Activated T-helper 1 cell treated with anti-CD3 and anti-CD28 coated beads, Interleukin-2, amount 50 U/mL, for 16 hours (primary cell): ENCODE measurements at regions not wholly inside any gene's neighbourhood (a gene's known extent, or its start where the extent isn't known, plus 50 kb on each side); places are given as distances from the start of the nearest gene placed in this dataset.

Experiments used
- DNase-seq, 2 donors: peaks; one replicate each; pipeline ENCODE4 v3.0.0-alpha.2; 2020; ENCODE audit warnings: low read depth in 1 of 2, low spot score in 1 of 2

DNA sequence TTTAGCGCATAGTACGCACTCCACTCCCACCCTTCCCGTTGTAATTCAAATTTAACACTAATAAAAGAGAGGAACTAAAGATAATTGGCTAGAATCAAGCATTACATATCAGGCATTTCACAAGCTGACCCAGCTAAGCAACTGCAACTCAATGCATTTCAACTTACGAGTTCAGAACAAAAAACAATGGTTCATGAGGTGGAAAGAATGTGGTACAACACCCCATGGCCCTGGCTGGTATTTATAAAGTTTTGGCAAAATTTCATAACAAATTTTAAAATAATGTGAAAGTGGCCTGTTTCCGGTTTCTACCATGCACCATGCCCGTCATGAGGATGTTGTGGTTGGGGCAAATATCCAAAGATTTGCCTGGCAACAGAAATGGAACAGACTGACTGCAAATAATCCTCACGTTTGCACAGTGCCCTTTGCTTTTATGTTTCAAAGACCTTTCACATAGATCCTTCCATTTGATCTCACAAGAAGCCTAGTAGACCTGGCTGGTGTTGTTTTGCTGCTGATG, 455.3 kb upstream of the NR2F2 start:
- DNase-seq = no peak

DNA sequence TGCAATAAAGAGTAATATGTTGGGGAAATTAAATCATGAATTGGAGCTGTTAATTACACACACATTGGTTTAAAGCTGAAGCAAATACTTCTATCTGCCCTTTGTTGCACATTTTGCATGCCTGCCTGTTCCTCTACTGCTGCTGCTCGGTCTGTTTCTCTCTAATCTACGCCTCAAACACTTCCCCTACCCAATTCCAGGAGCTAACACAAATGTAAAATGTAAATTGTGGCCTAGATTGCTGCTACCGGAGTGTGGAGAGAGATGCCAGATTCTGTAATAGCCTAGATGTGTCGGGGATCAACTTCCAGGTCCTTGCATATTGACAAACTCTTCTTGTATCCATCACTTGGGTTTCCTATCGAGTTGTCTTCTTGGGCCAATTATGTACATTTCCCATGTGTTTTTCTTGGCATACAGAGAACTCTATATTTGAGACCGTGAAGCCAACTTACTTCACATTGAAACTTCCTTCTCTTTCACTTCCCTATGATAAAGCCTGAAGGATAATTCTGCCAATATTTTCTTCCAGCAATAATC, 450.4 kb upstream of the NR2F2 start:
- DNase-seq = no peak

DNA sequence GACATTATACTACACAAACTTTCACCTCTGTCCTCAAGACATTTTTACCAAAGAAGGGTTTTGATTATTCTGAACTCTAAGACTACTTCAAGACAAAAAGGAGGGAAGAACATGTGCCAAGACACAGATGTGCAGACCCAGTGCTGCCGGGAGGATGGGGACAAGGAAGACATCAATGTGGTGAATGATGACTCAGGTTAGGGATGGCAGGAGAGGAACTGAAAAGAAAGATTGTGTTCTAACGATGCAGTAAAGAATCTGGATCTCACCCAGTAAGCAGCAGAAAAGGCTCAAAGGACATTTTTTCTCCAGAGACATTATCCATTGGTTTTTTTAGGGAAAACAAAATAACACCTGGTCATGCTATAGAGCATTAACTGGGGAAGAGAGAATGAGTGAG, 449.9 kb upstream of the NR2F2 start:
- no peak for DNase-seq

DNA sequence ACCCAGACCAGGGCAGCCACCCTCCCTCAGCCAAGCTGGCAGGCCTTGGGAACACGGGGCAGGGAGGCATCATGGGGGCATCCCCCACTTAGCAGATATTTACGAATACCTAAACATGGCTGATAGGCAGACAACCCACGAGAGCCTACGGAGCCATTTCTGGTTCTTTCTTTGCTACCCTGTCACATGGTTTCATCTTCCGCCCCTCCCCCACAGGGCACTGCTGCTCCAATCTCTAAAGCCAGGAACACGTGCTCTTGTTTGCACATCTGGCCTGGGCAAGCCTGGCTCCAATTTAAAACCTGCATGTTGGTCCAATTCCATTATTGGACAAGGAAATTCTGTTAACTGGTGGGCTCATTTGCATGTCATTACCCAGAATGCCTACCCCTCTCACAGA, 447.4 kb upstream of the NR2F2 start:
- DNase-seq = no peak

GRCh38 chr15:95884276-95884675, 446.2 kb upstream of the NR2F2 start:
- DNase-seq = no peak

- no peak for DNase-seq
These were observed 442.7 kb upstream of the NR2F2 start for GRCh38 chr15:95887666-95888390.

- DNase-seq = no peak
These were observed 441.7 kb upstream of the NR2F2 start for GRCh38 chr15:95888762-95889161.

DNA sequence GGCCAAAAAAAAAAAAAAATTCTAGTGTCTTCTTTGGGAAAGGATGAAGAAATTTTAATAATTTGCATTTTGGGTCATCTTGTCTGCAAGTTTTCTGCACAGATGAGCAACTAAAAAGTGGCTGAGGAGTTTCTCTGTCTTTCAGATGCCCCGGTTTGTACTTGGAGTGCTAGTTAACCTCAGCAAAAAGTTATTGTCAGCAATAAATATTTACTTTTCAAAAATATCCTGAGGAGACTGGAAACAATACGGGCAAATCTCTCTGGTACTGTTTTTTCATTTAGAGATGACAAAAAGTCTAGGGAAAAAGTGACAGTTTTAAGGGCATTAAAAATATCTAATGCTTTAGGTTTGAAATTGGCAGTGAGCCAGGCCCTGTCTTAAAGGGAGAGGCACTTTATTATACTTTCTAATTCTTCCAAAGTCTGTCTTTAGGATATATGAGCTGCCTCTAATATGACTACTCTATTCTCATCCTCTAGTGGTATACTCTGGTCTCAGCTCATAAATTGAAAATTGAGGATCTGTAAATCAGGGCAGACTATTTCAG, 436.0 kb upstream of the NR2F2 start:
- DNase-seq = no peak

- no peak for DNase-seq
These were observed 435.0 kb upstream of the NR2F2 start for GRCh38 chr15:95895508-95895907.

- no peak for DNase-seq
These were observed 432.8 kb upstream of the NR2F2 start for GRCh38 chr15:95897651-95898050.

DNA sequence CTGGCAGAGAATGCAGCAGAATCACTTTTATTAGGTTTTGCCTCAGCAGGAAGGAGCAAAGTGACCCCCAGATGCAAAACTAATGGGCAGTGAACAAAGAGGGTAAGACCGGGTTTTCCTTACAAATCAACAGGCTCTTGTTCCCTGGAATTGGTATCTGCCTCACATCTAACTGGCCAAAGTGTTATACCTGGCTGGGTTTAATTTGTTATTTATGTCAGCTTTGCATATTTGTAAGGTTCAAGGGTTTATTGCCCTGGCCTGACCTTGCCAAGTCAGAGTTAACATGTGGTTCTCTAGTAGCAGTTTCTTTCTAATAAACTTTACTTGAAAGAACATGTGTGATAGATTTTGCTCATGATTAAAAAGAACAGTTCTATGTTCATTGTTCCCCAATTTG, 431.7 kb upstream of the NR2F2 start:
- no peak for DNase-seq

- DNase-seq = no peak
These were observed 429.2 kb upstream of the NR2F2 start for GRCh38 chr15:95901271-95901670.

GRCh38 chr15:95902606-95903005, 427.9 kb upstream of the NR2F2 start:
- no peak for DNase-seq

DNA sequence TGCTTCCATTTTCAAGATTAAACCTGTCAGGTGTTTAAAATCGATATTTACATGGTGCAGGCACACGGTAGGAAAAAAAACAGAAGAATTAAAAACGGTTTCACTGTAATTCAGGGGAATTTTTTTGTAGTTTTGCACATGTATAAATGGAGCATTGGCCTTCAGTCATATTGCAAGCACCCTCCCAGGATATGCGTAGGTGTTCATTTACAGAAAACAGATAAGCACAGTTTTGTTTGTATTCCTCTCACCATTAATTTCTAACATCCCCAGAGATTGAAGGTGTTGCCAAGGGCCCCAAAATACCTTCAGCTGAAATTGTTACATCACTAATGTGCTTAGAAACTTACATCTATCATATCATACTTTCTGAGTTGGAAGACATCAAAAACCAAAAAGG, 427.1 kb upstream of the NR2F2 start:
- no peak for DNase-seq

DNA sequence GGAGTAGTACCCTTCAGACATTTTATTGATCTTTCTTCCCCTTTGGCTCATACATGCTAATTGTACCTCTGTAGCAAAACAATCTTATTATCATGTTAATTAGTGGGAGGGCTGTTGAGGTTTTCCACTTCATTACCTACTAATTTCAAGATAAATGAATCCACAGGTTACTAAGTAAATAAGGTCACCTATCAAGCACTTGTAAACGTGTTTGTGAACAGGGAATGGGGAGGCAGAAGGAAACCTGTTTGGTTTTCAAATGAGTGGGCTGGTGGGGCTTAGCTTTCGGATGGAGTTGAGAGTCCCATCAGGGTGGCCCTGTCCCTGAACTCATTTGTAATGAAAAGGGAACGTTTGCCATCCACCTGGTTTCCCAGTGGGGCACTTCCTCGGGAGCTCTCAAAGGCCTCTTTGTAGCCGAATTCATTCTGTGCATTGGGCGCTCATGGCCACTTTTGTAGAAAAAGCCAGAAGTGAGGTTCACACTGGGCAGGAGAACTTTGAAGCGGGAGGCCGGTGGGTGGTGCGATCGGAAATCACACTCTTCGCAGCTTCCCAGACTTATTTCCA, 419.8 kb upstream of the NR2F2 start:
- DNase-seq = no peak

DNA sequence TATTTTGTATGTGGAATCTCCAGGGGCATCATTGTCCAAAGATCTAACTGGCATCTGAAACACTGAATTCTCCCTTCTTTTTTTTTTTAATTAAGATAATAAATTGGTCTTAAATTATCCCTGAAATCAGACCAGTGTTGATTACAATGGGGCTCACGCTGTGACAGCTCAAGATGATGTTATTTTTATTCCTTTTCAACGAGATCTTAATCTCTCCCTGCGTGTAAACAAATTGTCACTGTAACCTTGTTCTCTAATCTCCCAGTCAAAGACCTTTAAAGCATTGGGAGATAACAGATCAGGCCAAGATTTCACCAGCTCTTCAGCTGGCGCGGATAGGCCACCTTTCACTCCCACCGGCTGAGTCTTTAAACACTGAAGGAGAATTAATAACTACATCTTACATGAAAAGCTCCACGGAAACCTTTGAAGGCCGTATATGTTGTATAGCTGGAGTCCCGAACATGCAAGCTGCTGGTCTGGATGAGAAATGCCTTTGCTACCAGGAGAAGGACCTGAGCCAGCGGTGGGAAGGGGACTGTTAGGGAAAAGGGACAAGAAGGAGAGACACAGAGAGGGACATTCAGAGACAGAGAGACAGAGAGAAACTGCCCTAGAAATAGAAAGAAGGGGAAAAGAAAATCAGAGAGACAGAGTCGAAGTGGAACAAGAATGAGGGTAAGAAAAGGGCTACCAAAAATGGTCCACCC, 418.8 kb upstream of the NR2F2 start:
- DNase-seq = no peak

GRCh38 chr15:95912280-95912625, 418.2 kb upstream of the NR2F2 start:
- no peak for DNase-seq

- no peak for DNase-seq
These were observed 417.8 kb upstream of the NR2F2 start for GRCh38 chr15:95912728-95913127.

DNA sequence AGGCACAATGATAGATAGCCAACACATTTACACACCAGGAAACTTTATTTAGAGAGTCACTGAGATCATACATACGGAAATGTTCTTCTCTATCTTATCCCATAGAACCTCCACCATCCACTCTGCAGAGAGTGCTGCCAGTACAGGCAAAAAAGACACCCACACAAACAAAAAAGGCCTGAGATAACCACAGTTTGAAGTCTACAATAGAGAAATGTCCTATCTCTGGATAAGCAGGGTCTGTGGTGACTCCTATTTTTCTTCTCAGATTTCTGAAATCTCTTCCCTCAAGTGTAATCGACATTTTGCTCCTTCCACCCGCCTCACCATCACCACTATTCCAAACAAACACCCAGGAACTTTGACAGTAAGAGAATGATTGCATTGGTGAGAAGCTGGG, 413.9 kb upstream of the NR2F2 start:
- DNase-seq = no peak

DNA sequence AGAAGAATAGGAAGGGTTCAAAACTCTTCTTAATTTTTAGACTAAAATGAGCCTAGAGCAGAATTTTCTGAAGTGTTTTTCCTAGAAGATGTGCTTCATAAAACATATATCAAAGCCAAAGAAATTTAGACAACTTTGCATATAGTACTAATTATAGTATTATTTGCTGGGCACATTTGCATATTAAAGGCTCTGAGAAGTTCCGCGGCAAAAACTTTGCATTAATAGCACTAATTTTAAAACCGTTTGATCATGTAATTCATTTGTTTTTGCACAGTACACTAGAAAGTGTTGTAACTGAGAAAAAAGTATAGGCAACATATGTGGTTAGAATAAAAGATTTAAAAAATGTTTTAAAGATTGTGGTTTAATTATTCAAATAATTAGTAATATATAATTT, 412.0 kb upstream of the NR2F2 start:
- DNase-seq = no peak

DNA sequence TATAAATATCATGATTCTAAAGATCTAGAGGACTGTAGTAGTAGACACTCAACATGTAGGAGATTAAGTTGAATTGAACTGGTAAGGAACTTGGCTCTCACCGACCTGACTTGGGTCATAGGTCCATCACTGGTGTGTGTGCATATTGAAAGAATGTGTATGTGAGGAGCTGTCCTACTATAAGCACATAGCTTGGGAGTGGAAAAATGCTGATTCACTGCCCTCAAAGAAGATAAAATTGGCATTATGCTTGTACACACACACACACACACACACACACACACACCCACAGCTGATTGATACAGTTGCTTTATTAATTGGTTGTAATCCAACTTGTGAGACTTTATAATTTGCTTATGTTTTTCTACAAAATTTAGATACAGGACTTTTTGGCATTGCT, 411.0 kb upstream of the NR2F2 start:
- no peak for DNase-seq

DNA sequence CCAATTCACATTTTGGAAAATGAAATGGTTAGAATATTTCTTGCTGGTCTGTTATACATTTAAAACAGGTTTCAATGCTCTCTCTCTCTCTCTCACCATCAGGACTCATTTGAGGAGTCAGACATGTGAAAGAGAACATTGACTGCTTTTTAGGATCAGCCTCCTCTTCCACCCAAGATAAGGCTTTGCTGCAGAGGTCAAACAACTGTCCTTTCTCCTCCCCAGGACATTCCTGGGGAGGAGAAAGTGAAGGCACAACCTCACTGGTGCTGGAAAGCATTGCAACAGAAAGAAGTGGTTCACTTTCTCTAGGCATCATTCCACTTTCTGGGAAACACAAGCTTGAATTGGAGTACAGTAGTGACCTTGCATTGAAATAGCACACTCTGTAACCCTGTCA, 409.1 kb upstream of the NR2F2 start:
- no peak for DNase-seq
